Bronchial epithelial cell (primary cell): ENCODE measurements at regions not wholly inside any gene's neighbourhood (a gene's known extent, or its start where the extent isn't known, plus 50 kb on each side); places are given as distances from the start of the nearest gene placed in this dataset.

ENCODE experiments used
- DNase-seq: peaks from one replicate; pipeline ENCODE4 v3.0.0-alpha.2; 2010; ENCODE audit warnings: low read depth
- FAIRE-seq: peaks from 2 replicates; lab custom pipeline; 2011; peaks lifted over from hg19 to GRCh38; lab: Jason Lieb, UNC
- H3K27me3 ChIP-seq: 2 replicates; pipeline ENCODE4 v1.5.1; 2011; ENCODE audit warnings: low read length; ENCODE audit not compliant: control insufficient read depth, insufficient read depth
- H3K36me3 ChIP-seq: 2 replicates; pipeline ENCODE4 v1.5.1; 2011; ENCODE audit warnings: low read length; ENCODE audit not compliant: control insufficient read depth, insufficient read depth
- H3K4me3 ChIP-seq: 2 replicates; pipeline ENCODE4 v1.5.1; 2011; ENCODE audit warnings: mild to moderate bottlenecking, low read depth, low read length, control low read depth
- TF ChIP-seq, protein P1 (sequence below): IDR thresholded peaks from 2 replicates; pipeline ENCODE4 v1.5.1; 2011; ENCODE audit warnings: mild to moderate bottlenecking, moderate library complexity, low read length, control low read depth, inconsistent platforms; ENCODE audit not compliant: insufficient read depth, severe bottlenecking

DNA sequence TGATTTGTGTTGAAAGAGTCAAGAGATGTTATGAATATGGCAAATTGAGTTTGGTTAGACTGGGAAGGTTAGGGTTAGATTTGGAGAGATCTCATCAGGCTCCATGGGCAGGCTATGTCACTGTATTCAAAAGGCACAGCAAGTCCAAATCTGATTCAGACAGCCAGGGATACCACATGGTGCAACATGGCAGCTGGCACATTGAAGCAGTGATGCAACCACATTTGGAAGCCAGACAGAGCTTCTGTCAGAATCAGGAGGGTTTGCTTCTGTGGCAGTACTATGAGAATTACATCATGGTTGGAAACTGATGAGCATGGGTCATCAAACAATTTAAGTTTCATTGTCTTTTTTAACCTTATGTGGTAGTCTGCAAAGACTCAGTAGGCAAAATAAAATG lies 772.2 kb downstream of the SUCLG1 start:
- peak; percentile 57 for DNase-seq

DNA sequence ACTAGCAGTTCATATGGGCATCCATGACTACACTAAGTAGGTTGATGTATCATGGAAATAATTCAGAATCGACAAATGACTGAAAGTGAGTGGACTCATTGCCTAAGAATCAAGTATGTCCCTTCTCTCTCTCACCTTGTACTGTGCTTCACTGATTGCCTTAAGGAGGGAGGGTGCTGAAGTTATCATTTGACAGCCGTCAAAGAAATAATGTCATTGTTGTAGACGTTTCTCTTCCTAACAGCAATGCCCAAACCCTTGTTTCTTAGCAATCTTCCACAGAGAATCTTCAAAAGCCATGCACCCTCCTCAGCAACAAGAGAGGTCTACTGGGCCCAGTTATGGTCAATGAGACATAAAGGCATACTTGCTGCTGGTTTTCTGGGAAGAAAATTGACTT lies 785.0 kb downstream of the SUCLG1 start:
- FAIRE-seq (no peak), DNase-seq (no peak)
- Histone ChIP-seq H3K4me3 (no peak overlapping the region), H3K36me3 (no peaks in the 10 kb centered on the region), H3K27me3 (no peaks in the 10 kb centered on the region)
- TF ChIP-seq, protein P1, sequence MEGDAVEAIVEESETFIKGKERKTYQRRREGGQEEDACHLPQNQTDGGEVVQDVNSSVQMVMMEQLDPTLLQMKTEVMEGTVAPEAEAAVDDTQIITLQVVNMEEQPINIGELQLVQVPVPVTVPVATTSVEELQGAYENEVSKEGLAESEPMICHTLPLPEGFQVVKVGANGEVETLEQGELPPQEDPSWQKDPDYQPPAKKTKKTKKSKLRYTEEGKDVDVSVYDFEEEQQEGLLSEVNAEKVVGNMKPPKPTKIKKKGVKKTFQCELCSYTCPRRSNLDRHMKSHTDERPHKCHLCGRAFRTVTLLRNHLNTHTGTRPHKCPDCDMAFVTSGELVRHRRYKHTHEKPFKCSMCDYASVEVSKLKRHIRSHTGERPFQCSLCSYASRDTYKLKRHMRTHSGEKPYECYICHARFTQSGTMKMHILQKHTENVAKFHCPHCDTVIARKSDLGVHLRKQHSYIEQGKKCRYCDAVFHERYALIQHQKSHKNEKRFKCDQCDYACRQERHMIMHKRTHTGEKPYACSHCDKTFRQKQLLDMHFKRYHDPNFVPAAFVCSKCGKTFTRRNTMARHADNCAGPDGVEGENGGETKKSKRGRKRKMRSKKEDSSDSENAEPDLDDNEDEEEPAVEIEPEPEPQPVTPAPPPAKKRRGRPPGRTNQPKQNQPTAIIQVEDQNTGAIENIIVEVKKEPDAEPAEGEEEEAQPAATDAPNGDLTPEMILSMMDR = no peak

More for the DNA sequence above, 772.2 kb downstream of the SUCLG1 start:
- TF ChIP-seq, protein P1 = no peak
- H3K4me3 ChIP-seq = no peak overlapping the region
- H3K36me3 ChIP-seq = no peaks in the 10 kb centered on the region
- no peaks in the 10 kb centered on the region for H3K27me3 ChIP-seq
- no peak for FAIRE-seq

DNA sequence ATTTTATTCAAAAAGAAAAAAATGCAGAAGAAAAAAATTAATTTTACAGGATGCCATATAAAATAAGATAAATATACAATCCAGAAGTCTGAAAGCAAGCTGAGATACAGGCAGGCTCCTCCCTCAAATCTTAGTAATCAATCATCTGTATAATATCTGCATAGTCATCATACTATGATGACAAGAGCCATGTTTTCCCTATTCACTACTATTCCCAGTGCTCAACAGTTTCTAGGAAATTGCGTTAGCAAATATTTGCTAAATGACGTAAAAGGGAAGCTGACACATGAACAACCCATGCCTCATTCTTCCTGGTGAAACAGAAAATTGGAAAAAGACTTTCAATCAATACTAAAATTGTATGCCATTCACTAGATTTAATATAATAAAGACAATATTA lies 793.2 kb downstream of the SUCLG1 start:
- DNase-seq = peak; percentile 97
- FAIRE-seq = no peak
- no peaks in the 10 kb centered on the region for H3K36me3 ChIP-seq
- H3K27me3 ChIP-seq = no peaks in the 10 kb centered on the region
- TF ChIP-seq, protein P1 = no peak
- no peak overlapping the region for H3K4me3 ChIP-seq

DNA sequence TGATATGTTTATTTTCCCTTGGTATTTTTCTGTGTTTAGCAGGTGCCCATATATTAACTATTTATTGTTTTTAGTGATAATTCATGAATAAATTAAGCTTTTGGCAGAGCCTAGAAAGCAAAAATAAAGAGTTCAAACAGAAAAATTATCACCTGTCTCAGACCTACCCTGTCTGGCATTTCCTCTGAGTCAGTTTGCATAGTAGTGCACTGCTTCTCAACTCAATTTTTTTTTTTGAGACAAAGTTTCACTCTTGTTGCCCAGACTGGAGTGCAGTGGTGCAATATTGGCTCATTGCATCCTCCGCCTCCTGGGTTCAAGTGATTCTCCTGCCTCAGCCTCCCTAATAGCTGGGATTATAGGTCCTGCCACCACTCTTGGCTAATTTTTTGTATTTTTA lies 793.9 kb downstream of the SUCLG1 start:
- H3K27me3 ChIP-seq = no peaks in the 10 kb centered on the region
- TF ChIP-seq, protein P1 = no peak
- no peaks in the 10 kb centered on the region for H3K36me3 ChIP-seq
- no peak overlapping the region for H3K4me3 ChIP-seq
- DNase-seq = peak; percentile 70
- FAIRE-seq = no peak

DNA sequence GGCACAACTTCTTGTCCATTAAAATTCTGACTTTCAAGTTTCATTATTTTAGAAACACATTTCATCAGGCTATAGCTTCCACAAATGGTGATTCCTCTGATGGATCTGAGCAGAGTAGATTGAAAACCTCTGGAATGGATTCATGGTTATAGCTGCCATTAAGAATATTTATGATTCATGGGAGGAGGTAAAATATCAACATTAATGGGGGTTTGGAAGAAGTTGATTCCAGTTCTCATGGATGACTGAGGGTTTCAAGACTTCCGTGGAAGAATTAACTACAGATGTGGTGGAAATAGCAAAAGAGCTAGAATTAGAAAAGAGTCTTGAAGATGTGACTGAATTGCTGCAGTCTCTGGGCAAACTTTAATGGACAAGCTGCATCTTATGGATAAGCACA lies 797.4 kb downstream of the SUCLG1 start:
- DNase-seq = no peak
- TF ChIP-seq, protein P1 = no peak
- FAIRE-seq = no peak
- H3K4me3 ChIP-seq = no peak overlapping the region
- no peaks in the 10 kb centered on the region for H3K27me3 ChIP-seq
- H3K36me3 ChIP-seq = no peaks in the 10 kb centered on the region

DNA sequence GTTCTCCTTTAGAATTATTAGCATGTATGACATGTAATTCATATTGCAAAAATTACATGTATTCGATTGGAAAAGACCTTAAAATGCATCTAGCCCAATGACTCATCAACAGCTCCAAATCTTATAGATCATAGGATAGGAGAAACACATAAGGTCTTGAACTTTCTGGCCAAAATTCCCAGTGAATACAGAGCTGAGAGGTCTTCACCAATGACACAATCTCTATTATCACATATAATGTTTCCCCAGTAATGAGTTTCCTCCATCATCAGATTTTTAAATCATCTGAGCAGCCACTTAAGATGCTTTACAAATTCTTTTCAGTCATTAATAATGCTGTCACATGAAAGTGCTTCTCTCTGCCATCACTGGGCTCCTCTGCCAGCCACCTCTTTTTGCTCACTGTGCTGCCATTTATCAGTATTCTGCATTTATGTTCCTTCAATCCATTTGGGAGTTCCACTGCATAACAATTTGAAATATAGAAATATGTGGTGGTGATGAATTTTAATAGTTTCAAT lies 804.9 kb downstream of the SUCLG1 start:
- no peak for FAIRE-seq

More for the DNA sequence above, 804.9 kb downstream of the SUCLG1 start:
- no peaks in the 10 kb centered on the region for H3K36me3 ChIP-seq
- DNase-seq = no peak
- H3K4me3 ChIP-seq = no peak overlapping the region
- H3K27me3 ChIP-seq = no peaks in the 10 kb centered on the region
- TF ChIP-seq, protein P1 = no peak
